ENCODE measurements at regions not wholly inside any gene's neighbourhood (a gene's known extent, or its start where the extent isn't known, plus 50 kb on each side); places are given as distances from the start of the nearest gene placed in this dataset.

DNA sequence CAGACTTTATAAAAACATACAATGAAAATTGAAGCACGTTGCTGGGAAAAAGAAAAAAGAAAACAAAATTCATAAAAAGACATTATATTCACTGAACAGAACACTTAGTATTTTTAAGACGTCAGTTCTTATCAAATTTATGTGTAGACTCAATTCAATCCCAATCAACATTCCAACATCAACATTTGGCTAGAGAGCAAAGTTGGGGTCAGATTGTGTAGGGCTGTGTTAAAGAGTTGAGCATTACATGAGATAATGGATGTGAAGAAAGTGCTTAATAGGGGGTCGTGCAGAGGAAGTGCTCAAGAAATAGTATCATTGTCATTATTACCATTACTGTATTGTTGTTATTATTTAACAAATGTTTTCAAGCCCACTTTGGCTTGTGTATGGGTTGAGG is 154.1 kb upstream of the TNP1 start:
- H3K9me3 ChIP-seq (ENCODE audit: control insufficient read depth, insufficient read depth, low read depth, low read length): no peaks in the 10 kb centered on the region
- no peaks in the 10 kb centered on the region for H3K4me1 ChIP-seq (ENCODE audit: control insufficient read depth, insufficient read depth, low read length)
- POLR2A ChIA-PET: no interaction called here
- H3K36me3 ChIP-seq (ENCODE audit: control insufficient read depth, insufficient read depth, low read length): no peaks in the 10 kb centered on the region
- no peak for TF ChIP-seq SIN3A (IDR thresholded peaks at IDR 0.05; ENCODE audit: borderline replicate concordance, insufficient read depth, low read depth, low read length)
- no peak for TF ChIP-seq REST (IDR thresholded peaks at IDR 0.05; ENCODE audit: insufficient read depth in 1 of 2, low read depth in 2 of 2, low read length in 1 of 2)
- TF ChIP-seq TCF7L2 (IDR thresholded peaks at IDR 0.05; ENCODE audit: low read depth, low read length): no peak
- DNase-seq (ENCODE audit: low read depth, low spot score) (no peak), ATAC-seq (no peak)
- no TSS peak for BruUV-seq (replicated peaks)
- no peak overlapping the region for H3K27ac ChIP-seq (ENCODE audit: low read length)
- in situ Hi-C loops (cut with HindIII; ENCODE audit: low pct_unique_long_range_greater_than_20kb, low sequenced_read_pairs): no loop called here
- H3K4me3 ChIP-seq (ENCODE audit: low read depth in 2 of 2, low read length in 2 of 2): no peak overlapping the region
- CTCF ChIA-PET: no interaction called here
- intact Hi-C loops (cut with micrococcal nuclease; ENCODE audit: unreplicated experiment): no loop called here
- no peaks in the 10 kb centered on the region; the same call in 1 of the 2 replicates for H3K27me3 ChIP-seq (ENCODE audit: control insufficient read depth, insufficient read depth, low read length)

- no peak overlapping the region for H3K27ac ChIP-seq (ENCODE audit: low read length)
- TF ChIP-seq SIN3A (IDR thresholded peaks at IDR 0.05; ENCODE audit: borderline replicate concordance, insufficient read depth, low read depth, low read length) (no peak), POLR2AphosphoS5 (IDR thresholded peaks at IDR 0.05; ENCODE audit: low read depth, low read length) (no peak), TCF7L2 (IDR thresholded peaks at IDR 0.05; ENCODE audit: low read depth, low read length) (no peak), REST (IDR thresholded peaks at IDR 0.05; ENCODE audit: insufficient read depth in 1 of 2, low read depth in 2 of 2, low read length in 1 of 2) (no peak)
- in situ Hi-C loops (cut with HindIII; ENCODE audit: low pct_unique_long_range_greater_than_20kb, low sequenced_read_pairs) (no loop called here), intact Hi-C loops (cut with micrococcal nuclease; ENCODE audit: unreplicated experiment) (no loop called here)
- no peaks in the 10 kb centered on the region for H3K36me3 ChIP-seq (ENCODE audit: control insufficient read depth, insufficient read depth, low read length)
- no peaks in the 10 kb centered on the region for H3K9me3 ChIP-seq (ENCODE audit: control insufficient read depth, insufficient read depth, low read depth, low read length)
- ChIA-PET CTCF (no interaction called here), POLR2A (no interaction called here)
- no TSS peak for BruUV-seq (replicated peaks)
- no peak overlapping the region for H3K4me3 ChIP-seq (ENCODE audit: low read depth in 2 of 2, low read length in 2 of 2)
- no peak for DNase-seq (ENCODE audit: low read depth, low spot score)
- ATAC-seq: no peak
- H3K4me1 ChIP-seq (ENCODE audit: control insufficient read depth, insufficient read depth, low read length): no peaks in the 10 kb centered on the region
- no peaks in the 10 kb centered on the region; the same call in 1 of the 2 replicates for H3K27me3 ChIP-seq (ENCODE audit: control insufficient read depth, insufficient read depth, low read length)
These were observed 151.7 kb upstream of the TNP1 start for GRCh38 chr2:217011576-217011975.

DNA sequence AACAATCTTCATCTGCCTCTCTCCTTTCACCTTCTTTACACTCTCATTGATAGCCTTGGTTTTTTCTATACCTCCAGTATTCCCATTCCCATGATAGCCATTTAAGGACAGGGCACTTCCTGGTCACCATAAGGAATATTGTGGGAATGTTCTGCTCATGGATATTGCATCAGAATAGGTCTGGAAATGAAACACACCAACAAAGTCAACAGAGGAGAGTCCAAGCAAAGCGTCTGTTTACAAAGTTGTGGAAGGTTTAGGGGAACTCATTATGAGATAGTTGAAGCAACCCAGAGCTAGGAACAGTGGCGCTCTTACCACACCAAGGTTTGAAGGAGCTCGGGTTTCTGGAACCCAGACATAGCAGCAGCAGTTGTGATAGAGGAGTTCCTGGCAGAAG is 150.3 kb upstream of the TNP1 start:
- Histone ChIP-seq H3K27ac (ENCODE audit: low read length) (no peak overlapping the region), H3K27me3 (ENCODE audit: control insufficient read depth, insufficient read depth, low read length) (no peaks in the 10 kb centered on the region; the same call in 1 of the 2 replicates), H3K4me3 (ENCODE audit: low read depth in 2 of 2, low read length in 2 of 2) (no peak overlapping the region), H3K36me3 (ENCODE audit: control insufficient read depth, insufficient read depth, low read length) (no peaks in the 10 kb centered on the region), H3K9me3 (ENCODE audit: control insufficient read depth, insufficient read depth, low read depth, low read length) (no peaks in the 10 kb centered on the region), H3K4me1 (ENCODE audit: control insufficient read depth, insufficient read depth, low read length) (no peaks in the 10 kb centered on the region)
- ChIA-PET CTCF (no interaction called here), POLR2A (no interaction called here)
- ATAC-seq (no peak), DNase-seq (ENCODE audit: low read depth, low spot score) (no peak)
- in situ Hi-C loops (cut with HindIII; ENCODE audit: low pct_unique_long_range_greater_than_20kb, low sequenced_read_pairs): no loop called here
- TF ChIP-seq, protein P1, sequence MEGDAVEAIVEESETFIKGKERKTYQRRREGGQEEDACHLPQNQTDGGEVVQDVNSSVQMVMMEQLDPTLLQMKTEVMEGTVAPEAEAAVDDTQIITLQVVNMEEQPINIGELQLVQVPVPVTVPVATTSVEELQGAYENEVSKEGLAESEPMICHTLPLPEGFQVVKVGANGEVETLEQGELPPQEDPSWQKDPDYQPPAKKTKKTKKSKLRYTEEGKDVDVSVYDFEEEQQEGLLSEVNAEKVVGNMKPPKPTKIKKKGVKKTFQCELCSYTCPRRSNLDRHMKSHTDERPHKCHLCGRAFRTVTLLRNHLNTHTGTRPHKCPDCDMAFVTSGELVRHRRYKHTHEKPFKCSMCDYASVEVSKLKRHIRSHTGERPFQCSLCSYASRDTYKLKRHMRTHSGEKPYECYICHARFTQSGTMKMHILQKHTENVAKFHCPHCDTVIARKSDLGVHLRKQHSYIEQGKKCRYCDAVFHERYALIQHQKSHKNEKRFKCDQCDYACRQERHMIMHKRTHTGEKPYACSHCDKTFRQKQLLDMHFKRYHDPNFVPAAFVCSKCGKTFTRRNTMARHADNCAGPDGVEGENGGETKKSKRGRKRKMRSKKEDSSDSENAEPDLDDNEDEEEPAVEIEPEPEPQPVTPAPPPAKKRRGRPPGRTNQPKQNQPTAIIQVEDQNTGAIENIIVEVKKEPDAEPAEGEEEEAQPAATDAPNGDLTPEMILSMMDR (IDR thresholded peaks at IDR 0.05): no peak
- TF ChIP-seq TCF7L2 (IDR thresholded peaks at IDR 0.05; ENCODE audit: low read depth, low read length) (no peak), REST (IDR thresholded peaks at IDR 0.05; ENCODE audit: insufficient read depth in 1 of 2, low read depth in 2 of 2, low read length in 1 of 2) (no peak), POLR2AphosphoS5 (IDR thresholded peaks at IDR 0.05; ENCODE audit: low read depth, low read length) (no peak), SIN3A (IDR thresholded peaks at IDR 0.05; ENCODE audit: borderline replicate concordance, insufficient read depth, low read depth, low read length) (no peak)
- intact Hi-C loops (cut with micrococcal nuclease; ENCODE audit: unreplicated experiment): no loop called here
- BruUV-seq (replicated peaks): no TSS peak

Measured in Panc1 (cell line).